ENCODE measurements at regions not wholly inside any gene's neighbourhood (a gene's known extent, or its start where the extent isn't known, plus 50 kb on each side); places are given as distances from the start of the nearest gene placed in this dataset.
"Not testable (repeated sequence)": the region's sequence is repeated elsewhere in the genome, so short reads cannot be mapped to it uniquely, and the experiment has no call there.

GRCh38 chr1:229151412-229151811 is 119.5 kb upstream of the RAB4A start:
- TF ChIP-seq CTCF (conservative IDR thresholded peaks at IDR 0.05; ENCODE audit: low read depth in 2 of 2); POLR2AphosphoS5 (IDR thresholded peaks at IDR 0.05; ENCODE audit: low read depth); REST (IDR thresholded peaks at IDR 0.05; ENCODE audit: unreplicated experiment); EZH2 (IDR thresholded peaks at IDR 0.05; ENCODE audit: low read depth, unreplicated experiment); EZH2phosphoT487 (IDR thresholded peaks at IDR 0.05; ENCODE audit: unreplicated experiment); ZNF331 (CRISPR knock-in tag; IDR thresholded peaks at IDR 0.05; ENCODE audit: low read depth): not testable (repeated sequence)

Data from GM23338 (cell line).